ENCODE measurements at regions not wholly inside any gene's neighbourhood (a gene's known extent, or its start where the extent isn't known, plus 50 kb on each side); places are given as distances from the start of the nearest gene placed in this dataset.

DNA sequence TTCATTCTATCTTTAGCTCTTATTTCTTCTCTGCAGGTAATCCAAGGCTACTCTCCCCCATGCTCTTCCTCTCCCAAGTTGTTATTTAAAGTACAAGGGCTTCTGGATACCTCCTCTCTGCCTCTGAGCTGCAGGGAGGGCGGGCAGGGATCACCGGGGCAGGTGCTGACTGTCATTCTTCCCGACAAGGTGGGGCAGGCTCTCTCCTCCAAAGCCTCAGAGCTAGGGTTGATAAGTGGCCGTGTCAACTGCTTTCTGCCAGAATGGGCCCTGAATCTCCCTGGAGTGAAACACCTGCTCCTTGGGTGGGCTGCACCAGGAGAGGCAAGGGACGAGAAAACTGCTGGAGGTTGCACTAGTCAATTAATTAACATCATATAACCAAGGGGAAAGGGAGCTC, 250.3 kb downstream of the SLC4A3 start:
- Histone ChIP-seq H3K18ac (ENCODE audit: low read depth in 1 of 2, low read length in 2 of 2) (no peak overlapping the region), H2AFZ (ENCODE audit: low read depth, low read length) (no peak overlapping the region), H3K9me3 (ENCODE audit: control insufficient read depth, low read length) (no peaks in the 10 kb centered on the region), H3K36me3 (ENCODE audit: control insufficient read depth in 1 of 2, insufficient read depth in 2 of 2, low read depth in 1 of 2, low read length in 2 of 2) (no peaks in the 10 kb centered on the region), H3K27me3 (ENCODE audit: control insufficient read depth in 1 of 2, insufficient read depth in 1 of 2, low read length in 2 of 2) (peaks cover 0 to 4% of the 10 kb centered on the region in 2 experiments), H3K23ac (ENCODE audit: low read length in 2 of 2) (no peak overlapping the region), H4K91ac (ENCODE audit: low read length) (no peak overlapping the region), H3K9ac (ENCODE audit: low read length) (no peak overlapping the region), H3K79me1 (replicated peaks; ENCODE audit: low read length, poor library complexity, severe bottlenecking) (no peaks in the 10 kb centered on the region), H3K4me1 (ENCODE audit: control insufficient read depth, insufficient read depth, low read depth, low read length) (no peaks in the 10 kb centered on the region), H2BK12ac (ENCODE audit: low read length in 2 of 2) (no peak overlapping the region), H4K8ac (ENCODE audit: low read length) (no peak overlapping the region), H3K14ac (ENCODE audit: low read length in 2 of 2) (no peak overlapping the region), H2AK5ac (ENCODE audit: low read length, severe bottlenecking) (no peak overlapping the region), H3K4me2 (ENCODE audit: low read length, poor library complexity, severe bottlenecking) (no peak overlapping the region), H3K27ac (ENCODE audit: low read length, poor library complexity, severe bottlenecking) (no peak overlapping the region), H2BK120ac (ENCODE audit: low read depth, low read length) (no peak overlapping the region), H2BK5ac (ENCODE audit: low read depth, low read length, poor library complexity, severe bottlenecking) (no peak overlapping the region), H2BK15ac (ENCODE audit: low read depth, poor library complexity, severe bottlenecking) (no peak overlapping the region), H3K4ac (ENCODE audit: low read depth in 1 of 2, low read length in 2 of 2) (no peak overlapping the region), H3K4me3 (ENCODE audit: insufficient read depth in 1 of 2, low read depth in 1 of 2, low read length in 2 of 2) (no peak overlapping the region)
- WGBS, result 73% methylated on average over 4 of the region's 5 CpGs
- DNase-seq, result no peak

GRCh38 chr2:219878516-219878915, 251.1 kb downstream of the SLC4A3 start:
- no peak overlapping the region for H3K9ac ChIP-seq (ENCODE audit: low read length)
- H3K36me3 ChIP-seq (ENCODE audit: control insufficient read depth in 1 of 2, insufficient read depth in 2 of 2, low read depth in 1 of 2, low read length in 2 of 2), result no peaks in the 10 kb centered on the region
- H3K27ac ChIP-seq (ENCODE audit: low read length, poor library complexity, severe bottlenecking), result no peak overlapping the region
- no peak overlapping the region for H2BK15ac ChIP-seq (ENCODE audit: low read depth, poor library complexity, severe bottlenecking)
- no peaks in the 10 kb centered on the region for H3K79me1 ChIP-seq (replicated peaks; ENCODE audit: low read length, poor library complexity, severe bottlenecking)
- no peak overlapping the region for H3K4me3 ChIP-seq (ENCODE audit: insufficient read depth in 1 of 2, low read depth in 1 of 2, low read length in 2 of 2)
- H3K9me3 ChIP-seq (ENCODE audit: control insufficient read depth, low read length), result no peaks in the 10 kb centered on the region
- no peak overlapping the region for H3K23ac ChIP-seq (ENCODE audit: low read length in 2 of 2)
- no peak overlapping the region for H4K8ac ChIP-seq (ENCODE audit: low read length)
- no peak overlapping the region for H3K4me2 ChIP-seq (ENCODE audit: low read length, poor library complexity, severe bottlenecking)
- DNase-seq, result no peak
- no peak overlapping the region for H4K91ac ChIP-seq (ENCODE audit: low read length)
- no peak overlapping the region for H2AK5ac ChIP-seq (ENCODE audit: low read length, severe bottlenecking)
- WGBS, result 98% methylated on average over 4 of the region's 5 CpGs
- no peak overlapping the region for H2AFZ ChIP-seq (ENCODE audit: low read depth, low read length)
- H2BK120ac ChIP-seq (ENCODE audit: low read depth, low read length), result no peak overlapping the region
- H3K14ac ChIP-seq (ENCODE audit: low read length in 2 of 2), result no peak overlapping the region
- peaks cover 0 to 4% of the 10 kb centered on the region in 2 experiments for H3K27me3 ChIP-seq (ENCODE audit: control insufficient read depth in 1 of 2, insufficient read depth in 1 of 2, low read length in 2 of 2)
- no peaks in the 10 kb centered on the region for H3K4me1 ChIP-seq (ENCODE audit: control insufficient read depth, insufficient read depth, low read depth, low read length)
- H2BK5ac ChIP-seq (ENCODE audit: low read depth, low read length, poor library complexity, severe bottlenecking), result no peak overlapping the region
- no peak overlapping the region for H3K4ac ChIP-seq (ENCODE audit: low read depth in 1 of 2, low read length in 2 of 2)
- no peak overlapping the region for H3K18ac ChIP-seq (ENCODE audit: low read depth in 1 of 2, low read length in 2 of 2)
- no peak overlapping the region for H2BK12ac ChIP-seq (ENCODE audit: low read length in 2 of 2)

DNA sequence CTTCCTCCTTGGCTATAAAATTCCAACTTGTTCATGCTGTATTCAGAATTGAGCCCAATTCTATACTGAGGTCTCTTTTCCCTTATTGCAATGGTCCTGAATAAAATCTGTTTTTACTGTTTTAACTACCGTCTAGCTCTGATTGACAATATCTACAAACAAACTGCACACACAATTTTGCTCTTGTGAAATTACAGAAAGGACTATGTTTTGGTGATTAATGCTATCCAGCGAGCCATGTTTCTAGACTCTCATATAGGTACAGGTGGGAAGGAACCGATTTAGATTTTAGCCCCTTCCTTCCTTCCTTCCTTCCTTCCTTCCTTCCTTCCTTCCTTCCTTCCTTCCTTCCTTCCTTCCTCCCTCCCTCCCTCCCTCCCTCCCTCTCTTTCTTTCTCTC, 254.4 kb downstream of the SLC4A3 start:
- H3K9me3 ChIP-seq (ENCODE audit: control insufficient read depth, low read length), result no peaks in the 10 kb centered on the region
- H3K23ac ChIP-seq (ENCODE audit: low read length in 2 of 2), result no peak overlapping the region
- no peak for DNase-seq
- H3K18ac ChIP-seq (ENCODE audit: low read depth in 1 of 2, low read length in 2 of 2), result no peak overlapping the region
- no peak overlapping the region for H2AK5ac ChIP-seq (ENCODE audit: low read length, severe bottlenecking)
- H3K9ac ChIP-seq (ENCODE audit: low read length), result no peak overlapping the region
- no peaks in the 10 kb centered on the region for H3K79me1 ChIP-seq (replicated peaks; ENCODE audit: low read length, poor library complexity, severe bottlenecking)
- no peak overlapping the region for H2BK5ac ChIP-seq (ENCODE audit: low read depth, low read length, poor library complexity, severe bottlenecking)
- no peaks in the 10 kb centered on the region for H3K36me3 ChIP-seq (ENCODE audit: control insufficient read depth in 1 of 2, insufficient read depth in 2 of 2, low read depth in 1 of 2, low read length in 2 of 2)
- no peak overlapping the region for H2BK15ac ChIP-seq (ENCODE audit: low read depth, poor library complexity, severe bottlenecking)
- H4K8ac ChIP-seq (ENCODE audit: low read length), result no peak overlapping the region
- no peak overlapping the region for H3K4me2 ChIP-seq (ENCODE audit: low read length, poor library complexity, severe bottlenecking)
- no peak overlapping the region for H2BK120ac ChIP-seq (ENCODE audit: low read depth, low read length)
- no peak overlapping the region for H2BK12ac ChIP-seq (ENCODE audit: low read length in 2 of 2)
- H3K4me3 ChIP-seq (ENCODE audit: insufficient read depth in 1 of 2, low read depth in 1 of 2, low read length in 2 of 2), result no peak overlapping the region
- H3K14ac ChIP-seq (ENCODE audit: low read length in 2 of 2), result no peak overlapping the region
- WGBS, result 73% methylated on average over 2 of the region's 3 CpGs
- no peaks in the 10 kb centered on the region for H3K4me1 ChIP-seq (ENCODE audit: control insufficient read depth, insufficient read depth, low read depth, low read length)
- no peak overlapping the region for H3K27ac ChIP-seq (ENCODE audit: low read length, poor library complexity, severe bottlenecking)
- no peak overlapping the region for H3K4ac ChIP-seq (ENCODE audit: low read depth in 1 of 2, low read length in 2 of 2)
- no peak overlapping the region for H2AFZ ChIP-seq (ENCODE audit: low read depth, low read length)
- H3K27me3 ChIP-seq (ENCODE audit: control insufficient read depth in 1 of 2, insufficient read depth in 1 of 2, low read length in 2 of 2), result peaks cover 0 to 4% of the 10 kb centered on the region in 2 experiments
- H4K91ac ChIP-seq (ENCODE audit: low read length), result no peak overlapping the region

- Histone ChIP-seq H3K36me3 (ENCODE audit: control insufficient read depth in 1 of 2, insufficient read depth in 2 of 2, low read depth in 1 of 2, low read length in 2 of 2) (no peaks in the 10 kb centered on the region), H3K9me3 (ENCODE audit: control insufficient read depth, low read length) (no peaks in the 10 kb centered on the region), H2AK5ac (ENCODE audit: low read length, severe bottlenecking) (no peak overlapping the region), H3K9ac (ENCODE audit: low read length) (no peak overlapping the region), H2BK120ac (ENCODE audit: low read depth, low read length) (no peak overlapping the region), H3K14ac (ENCODE audit: low read length in 2 of 2) (no peak overlapping the region), H3K18ac (ENCODE audit: low read depth in 1 of 2, low read length in 2 of 2) (no peak overlapping the region), H4K91ac (ENCODE audit: low read length) (no peak overlapping the region), H3K79me1 (replicated peaks; ENCODE audit: low read length, poor library complexity, severe bottlenecking) (no peaks in the 10 kb centered on the region), H3K4me3 (ENCODE audit: insufficient read depth in 1 of 2, low read depth in 1 of 2, low read length in 2 of 2) (no peak overlapping the region), H3K4me1 (ENCODE audit: control insufficient read depth, insufficient read depth, low read depth, low read length) (no peaks in the 10 kb centered on the region), H2AFZ (ENCODE audit: low read depth, low read length) (no peak overlapping the region), H2BK12ac (ENCODE audit: low read length in 2 of 2) (no peak overlapping the region), H3K27ac (ENCODE audit: low read length, poor library complexity, severe bottlenecking) (no peak overlapping the region), H2BK5ac (ENCODE audit: low read depth, low read length, poor library complexity, severe bottlenecking) (no peak overlapping the region), H3K23ac (ENCODE audit: low read length in 2 of 2) (no peak overlapping the region), H3K4me2 (ENCODE audit: low read length, poor library complexity, severe bottlenecking) (no peak overlapping the region), H4K8ac (ENCODE audit: low read length) (no peak overlapping the region), H2BK15ac (ENCODE audit: low read depth, poor library complexity, severe bottlenecking) (no peak overlapping the region), H3K27me3 (ENCODE audit: control insufficient read depth in 1 of 2, insufficient read depth in 1 of 2, low read length in 2 of 2) (no peaks in the 10 kb centered on the region), H3K4ac (ENCODE audit: low read depth in 1 of 2, low read length in 2 of 2) (no peak overlapping the region)
- DNase-seq, result no peak
- WGBS, result 60% methylated on average over 1 of the region's 2 CpGs
Observed at GRCh38 chr2:219886615-219887014, 259.2 kb downstream of the SLC4A3 start.

All from mesenchymal stem cell (in vitro differentiated cells and primary cell).